ENCODE measurements at regions not wholly inside any gene's neighbourhood (a gene's known extent, or its start where the extent isn't known, plus 50 kb on each side); places are given as distances from the start of the nearest gene placed in this dataset.

GRCh38 chr5:152956943-152957613 is 533.4 kb upstream of the GRIA1 start:
- TF ChIP-seq, protein P1, sequence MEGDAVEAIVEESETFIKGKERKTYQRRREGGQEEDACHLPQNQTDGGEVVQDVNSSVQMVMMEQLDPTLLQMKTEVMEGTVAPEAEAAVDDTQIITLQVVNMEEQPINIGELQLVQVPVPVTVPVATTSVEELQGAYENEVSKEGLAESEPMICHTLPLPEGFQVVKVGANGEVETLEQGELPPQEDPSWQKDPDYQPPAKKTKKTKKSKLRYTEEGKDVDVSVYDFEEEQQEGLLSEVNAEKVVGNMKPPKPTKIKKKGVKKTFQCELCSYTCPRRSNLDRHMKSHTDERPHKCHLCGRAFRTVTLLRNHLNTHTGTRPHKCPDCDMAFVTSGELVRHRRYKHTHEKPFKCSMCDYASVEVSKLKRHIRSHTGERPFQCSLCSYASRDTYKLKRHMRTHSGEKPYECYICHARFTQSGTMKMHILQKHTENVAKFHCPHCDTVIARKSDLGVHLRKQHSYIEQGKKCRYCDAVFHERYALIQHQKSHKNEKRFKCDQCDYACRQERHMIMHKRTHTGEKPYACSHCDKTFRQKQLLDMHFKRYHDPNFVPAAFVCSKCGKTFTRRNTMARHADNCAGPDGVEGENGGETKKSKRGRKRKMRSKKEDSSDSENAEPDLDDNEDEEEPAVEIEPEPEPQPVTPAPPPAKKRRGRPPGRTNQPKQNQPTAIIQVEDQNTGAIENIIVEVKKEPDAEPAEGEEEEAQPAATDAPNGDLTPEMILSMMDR (IDR thresholded peaks at IDR 0.05; ENCODE audit: borderline replicate concordance, extremely low read depth, low read length, poor library complexity, severe bottlenecking): no peak
- no peak for TF ChIP-seq EZH2 (IDR thresholded peaks at IDR 0.05; ENCODE audit: borderline replicate concordance, low read depth, low read length, severe bottlenecking)

Measured in DND-41 (cell line).